Epithelial cell of proximal tubule (primary cell): ENCODE measurements at regions not wholly inside any gene's neighbourhood (a gene's known extent, or its start where the extent isn't known, plus 50 kb on each side); places are given as distances from the start of the nearest gene placed in this dataset.

Source experiments
- DNase-seq: peaks from one replicate; pipeline ENCODE4 v3.0.0-alpha.2; 2011; ENCODE audit warnings: low read depth
- H3K4me3 ChIP-seq: 2 replicates; pipeline ENCODE4 v1.5.1; 2011; ENCODE audit warnings: low read depth, mild to moderate bottlenecking, low read length
- TF ChIP-seq, protein P1 (sequence below): conservative IDR thresholded peaks from 2 replicates; pipeline ENCODE4 v1.5.1; 2012; ENCODE audit warnings: low read depth, mild to moderate bottlenecking, low read length

DNA sequence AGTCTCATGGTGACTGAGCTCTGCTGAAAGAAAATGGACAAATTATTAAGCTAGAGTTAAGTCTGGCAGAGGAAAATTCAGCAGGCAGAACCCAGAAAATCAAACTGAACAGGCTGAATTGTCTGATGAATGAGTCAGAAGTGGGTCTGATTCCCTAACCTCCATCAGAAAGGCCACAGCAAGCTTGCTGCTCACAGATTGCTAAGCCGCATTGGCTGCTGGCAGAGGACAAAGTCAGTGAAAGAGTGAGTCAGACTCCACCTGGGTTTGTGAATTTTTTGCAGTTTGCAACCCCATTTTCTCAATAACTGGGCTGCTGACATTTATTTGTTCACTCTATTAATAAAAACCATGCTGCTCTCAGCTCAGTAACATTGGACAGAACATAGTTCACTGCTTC is 191.3 kb downstream of the EPM2A start:
- TF ChIP-seq, protein P1, sequence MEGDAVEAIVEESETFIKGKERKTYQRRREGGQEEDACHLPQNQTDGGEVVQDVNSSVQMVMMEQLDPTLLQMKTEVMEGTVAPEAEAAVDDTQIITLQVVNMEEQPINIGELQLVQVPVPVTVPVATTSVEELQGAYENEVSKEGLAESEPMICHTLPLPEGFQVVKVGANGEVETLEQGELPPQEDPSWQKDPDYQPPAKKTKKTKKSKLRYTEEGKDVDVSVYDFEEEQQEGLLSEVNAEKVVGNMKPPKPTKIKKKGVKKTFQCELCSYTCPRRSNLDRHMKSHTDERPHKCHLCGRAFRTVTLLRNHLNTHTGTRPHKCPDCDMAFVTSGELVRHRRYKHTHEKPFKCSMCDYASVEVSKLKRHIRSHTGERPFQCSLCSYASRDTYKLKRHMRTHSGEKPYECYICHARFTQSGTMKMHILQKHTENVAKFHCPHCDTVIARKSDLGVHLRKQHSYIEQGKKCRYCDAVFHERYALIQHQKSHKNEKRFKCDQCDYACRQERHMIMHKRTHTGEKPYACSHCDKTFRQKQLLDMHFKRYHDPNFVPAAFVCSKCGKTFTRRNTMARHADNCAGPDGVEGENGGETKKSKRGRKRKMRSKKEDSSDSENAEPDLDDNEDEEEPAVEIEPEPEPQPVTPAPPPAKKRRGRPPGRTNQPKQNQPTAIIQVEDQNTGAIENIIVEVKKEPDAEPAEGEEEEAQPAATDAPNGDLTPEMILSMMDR: no peak
- peak; percentile 25 for DNase-seq
- H3K4me3 ChIP-seq: no peak overlapping the region

DNA sequence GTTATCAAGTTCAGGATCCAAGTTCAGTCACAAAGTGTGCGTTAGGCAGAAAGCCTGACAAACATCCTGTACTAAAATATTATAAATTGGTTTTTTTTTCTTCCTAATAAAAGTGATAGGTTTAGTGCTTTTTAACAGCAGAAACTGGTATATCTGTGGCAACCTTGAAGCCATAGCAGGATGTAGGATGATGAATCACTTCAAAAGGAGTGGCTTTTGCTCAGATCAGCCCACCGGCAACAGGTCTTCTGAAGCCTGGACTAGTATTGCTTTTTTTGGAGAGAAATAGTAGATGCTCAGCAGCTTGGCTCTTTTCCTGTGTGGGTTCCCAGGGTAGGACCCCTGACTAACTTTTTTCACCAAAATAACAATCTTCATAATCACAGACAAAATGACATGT is 190.8 kb downstream of the EPM2A start:
- TF ChIP-seq, protein P1: no peak
- H3K4me3 ChIP-seq: no peak overlapping the region
- DNase-seq: no peak

- H3K4me3 ChIP-seq: no peak overlapping the region
- no peak for DNase-seq
- TF ChIP-seq, protein P1: no peak
Measured at GRCh38 chr6:145546265-145546664, 189.1 kb downstream of the EPM2A start.

GRCh38 chr6:145547594-145548335 is 187.6 kb downstream of the EPM2A start:
- TF ChIP-seq, protein P1: no peak
- no peak for DNase-seq
- no peak overlapping the region for H3K4me3 ChIP-seq

GRCh38 chr6:145548933-145549648 is 186.2 kb downstream of the EPM2A start:
- TF ChIP-seq, protein P1: no peak
- no peak for DNase-seq
- H3K4me3 ChIP-seq: no peak overlapping the region

DNA sequence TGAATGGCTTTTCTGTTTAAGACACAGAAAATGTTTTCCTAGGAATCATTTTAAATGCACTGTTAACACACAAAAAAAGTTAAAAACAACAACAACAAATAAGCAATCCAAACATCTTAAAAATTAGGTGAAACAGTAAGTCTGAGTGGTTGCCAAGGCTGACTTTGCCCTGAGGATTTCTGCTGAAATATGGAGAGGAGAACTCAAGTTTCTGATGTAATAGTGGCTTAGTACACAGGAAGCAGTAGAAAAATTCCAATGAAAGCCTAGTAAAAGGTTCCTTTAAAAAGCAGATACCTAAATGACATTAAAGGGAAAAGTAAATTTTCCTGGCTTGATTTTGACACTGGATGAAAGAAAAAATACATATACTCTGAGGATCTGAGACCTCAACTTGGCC is 184.2 kb downstream of the EPM2A start:
- no peak for DNase-seq
- TF ChIP-seq, protein P1: no peak
- H3K4me3 ChIP-seq: no peak overlapping the region
